ENCODE measurements at regions not wholly inside any gene's neighbourhood (a gene's known extent, or its start where the extent isn't known, plus 50 kb on each side); places are given as distances from the start of the nearest gene placed in this dataset.

DNA sequence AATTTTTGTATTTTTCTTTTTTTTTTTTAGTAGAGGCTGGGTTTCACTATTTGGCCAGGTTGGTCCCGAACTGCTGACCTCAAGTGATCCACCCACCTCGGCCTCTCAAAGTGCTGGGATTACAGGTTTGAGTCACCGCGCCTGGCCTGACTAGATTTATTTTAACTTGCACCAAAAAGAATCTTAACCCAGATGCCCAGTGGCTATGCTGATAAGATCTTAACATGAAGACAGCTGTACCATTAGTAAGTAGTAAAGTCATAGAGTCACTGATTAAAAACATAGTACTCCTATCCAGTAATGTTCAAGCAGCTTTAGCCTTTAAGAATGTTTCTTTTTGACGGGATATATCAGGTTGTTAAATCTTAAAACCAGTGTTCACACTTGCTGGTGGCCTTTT, 1061.8 kb upstream of the FLRT2 start:
- Histone ChIP-seq H3K27me3 (ENCODE audit: control insufficient read depth in 1 of 2, insufficient read depth in 2 of 2, low read length in 2 of 2) (no peaks in the 10 kb centered on the region), H3K9me3 (ENCODE audit: control insufficient read depth in 1 of 2, insufficient read depth in 1 of 2, low read length in 2 of 2) (peaks cover 0 to 8% of the 10 kb centered on the region in 2 experiments), H3K4me1 (ENCODE audit: insufficient read depth, low read length) (no peaks in the 10 kb centered on the region), H3K27ac (ENCODE audit: low read depth in 1 of 2, low read length in 2 of 2) (no peak overlapping the region), H3K4me3 (ENCODE audit: low read length) (no peak overlapping the region), H3K36me3 (ENCODE audit: insufficient read depth, low read length) (no peaks in the 10 kb centered on the region)
- Mint-ChIP-seq H3K4me3 (no peak overlapping the region), H3K4me1 (ENCODE audit: low read depth) (no peaks in the 10 kb centered on the region), H3K27ac (no peak overlapping the region), H3K27me3 (no peaks in the 10 kb centered on the region), H3K36me3 (ENCODE audit: low read depth) (no peaks in the 10 kb centered on the region), H3K9me3 (peaks cover 5% of the 10 kb centered on the region)
- ChIA-PET POLR2A (no interaction called here), CTCF (no interaction called here)
- no peak for DNase-seq
- intact Hi-C loops (cut with DNase I, micrococcal nuclease) = no loop called here
- no peak for ATAC-seq (ENCODE audit: poor library complexity)
- TF ChIP-seq, protein P1, sequence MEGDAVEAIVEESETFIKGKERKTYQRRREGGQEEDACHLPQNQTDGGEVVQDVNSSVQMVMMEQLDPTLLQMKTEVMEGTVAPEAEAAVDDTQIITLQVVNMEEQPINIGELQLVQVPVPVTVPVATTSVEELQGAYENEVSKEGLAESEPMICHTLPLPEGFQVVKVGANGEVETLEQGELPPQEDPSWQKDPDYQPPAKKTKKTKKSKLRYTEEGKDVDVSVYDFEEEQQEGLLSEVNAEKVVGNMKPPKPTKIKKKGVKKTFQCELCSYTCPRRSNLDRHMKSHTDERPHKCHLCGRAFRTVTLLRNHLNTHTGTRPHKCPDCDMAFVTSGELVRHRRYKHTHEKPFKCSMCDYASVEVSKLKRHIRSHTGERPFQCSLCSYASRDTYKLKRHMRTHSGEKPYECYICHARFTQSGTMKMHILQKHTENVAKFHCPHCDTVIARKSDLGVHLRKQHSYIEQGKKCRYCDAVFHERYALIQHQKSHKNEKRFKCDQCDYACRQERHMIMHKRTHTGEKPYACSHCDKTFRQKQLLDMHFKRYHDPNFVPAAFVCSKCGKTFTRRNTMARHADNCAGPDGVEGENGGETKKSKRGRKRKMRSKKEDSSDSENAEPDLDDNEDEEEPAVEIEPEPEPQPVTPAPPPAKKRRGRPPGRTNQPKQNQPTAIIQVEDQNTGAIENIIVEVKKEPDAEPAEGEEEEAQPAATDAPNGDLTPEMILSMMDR (IDR thresholded peaks at IDR 0.05) = no peak

DNA sequence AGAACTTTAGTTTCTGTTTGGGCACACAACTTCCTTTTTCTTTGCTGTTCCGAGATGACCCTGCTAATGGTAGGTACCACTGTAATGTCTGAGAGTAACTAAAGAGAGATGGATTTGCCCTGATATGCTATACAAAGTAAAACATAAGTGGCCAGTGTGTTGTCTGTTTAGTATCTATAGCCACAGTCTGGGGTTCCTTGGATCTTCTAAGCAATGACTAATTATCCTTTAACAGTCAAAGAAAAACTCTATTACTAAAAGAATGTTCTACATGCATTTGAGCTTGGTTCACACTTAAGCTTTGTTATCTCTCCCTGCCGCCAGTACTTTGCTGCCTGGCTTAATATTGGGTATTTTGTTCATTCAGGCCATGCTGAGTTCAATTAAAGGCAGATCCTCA, 1051.9 kb upstream of the FLRT2 start:
- no peaks in the 10 kb centered on the region for H3K27me3 Mint-ChIP-seq
- no peaks in the 10 kb centered on the region for H3K36me3 Mint-ChIP-seq (ENCODE audit: low read depth)
- DNase-seq = no peak
- CTCF ChIA-PET = no interaction called here
- no peaks in the 10 kb centered on the region for H3K4me1 ChIP-seq (ENCODE audit: insufficient read depth, low read length)
- no peak for ATAC-seq (ENCODE audit: poor library complexity)
- TF ChIP-seq, protein P1 (IDR thresholded peaks at IDR 0.05) = no peak
- no peak overlapping the region for H3K4me3 Mint-ChIP-seq
- peaks cover 9% of the 10 kb centered on the region for H3K9me3 Mint-ChIP-seq
- POLR2A ChIA-PET = no interaction called here
- no peak overlapping the region for H3K4me3 ChIP-seq (ENCODE audit: low read length)
- H3K27ac Mint-ChIP-seq = no peak overlapping the region
- no peaks in the 10 kb centered on the region for H3K4me1 Mint-ChIP-seq (ENCODE audit: low read depth)
- no peak overlapping the region for H3K27ac ChIP-seq (ENCODE audit: low read depth in 1 of 2, low read length in 2 of 2)
- H3K36me3 ChIP-seq (ENCODE audit: insufficient read depth, low read length) = no peaks in the 10 kb centered on the region
- H3K9me3 ChIP-seq (ENCODE audit: control insufficient read depth in 1 of 2, insufficient read depth in 1 of 2, low read length in 2 of 2) = peaks cover 0 to under 1% of the 10 kb centered on the region in 2 experiments
- H3K27me3 ChIP-seq (ENCODE audit: control insufficient read depth in 1 of 2, insufficient read depth in 2 of 2, low read length in 2 of 2) = no peaks in the 10 kb centered on the region
- intact Hi-C loops (cut with DNase I, micrococcal nuclease) = no loop called here

DNA sequence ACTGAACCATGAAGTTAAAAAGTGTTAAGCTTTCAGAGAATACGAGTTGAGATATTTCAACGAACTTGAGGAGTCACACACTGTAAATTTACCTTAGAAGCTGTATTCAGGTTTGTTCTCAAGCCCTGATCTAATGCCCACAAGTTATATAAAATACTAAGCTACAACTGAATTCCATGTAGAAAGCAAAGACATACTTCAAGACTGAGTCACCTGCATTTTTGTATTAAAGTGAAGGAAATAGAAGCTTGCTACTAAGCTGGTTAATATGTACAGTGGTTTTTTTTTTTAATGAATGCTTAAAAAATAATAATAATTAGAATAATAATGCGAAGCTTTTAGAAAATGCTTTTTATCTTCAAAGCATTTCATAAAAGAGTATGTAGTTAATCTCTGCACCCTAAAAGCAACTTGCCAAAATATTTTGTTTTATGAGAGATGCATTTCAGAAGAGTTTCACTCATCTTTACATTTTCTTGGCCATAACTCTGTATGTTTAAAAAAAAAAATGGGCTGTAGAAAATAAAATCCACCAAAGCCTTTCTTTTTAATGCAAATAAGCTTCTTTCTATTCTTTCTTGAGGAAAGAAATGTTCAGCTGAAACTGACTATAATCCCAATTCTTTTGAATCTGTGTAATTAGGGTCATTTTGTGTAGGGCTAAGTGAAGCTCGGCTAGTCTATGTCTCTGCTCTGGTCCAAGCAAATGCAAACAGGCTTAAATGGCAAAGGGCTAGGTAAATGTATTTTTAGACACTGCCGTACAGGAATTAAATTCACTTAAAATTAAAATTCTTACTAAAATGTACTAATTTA, 1047.5 kb upstream of the FLRT2 start:
- Mint-ChIP-seq H3K9me3 (peaks cover 2% of the 10 kb centered on the region), H3K27me3 (no peaks in the 10 kb centered on the region), H3K4me1 (ENCODE audit: low read depth) (no peaks in the 10 kb centered on the region), H3K27ac (no peak overlapping the region), H3K36me3 (ENCODE audit: low read depth) (no peaks in the 10 kb centered on the region), H3K4me3 (no peak overlapping the region)
- Histone ChIP-seq H3K9me3 (ENCODE audit: control insufficient read depth in 1 of 2, insufficient read depth in 1 of 2, low read length in 2 of 2) (peaks cover 0 to 3% of the 10 kb centered on the region in 2 experiments), H3K36me3 (ENCODE audit: insufficient read depth, low read length) (no peaks in the 10 kb centered on the region), H3K27me3 (ENCODE audit: control insufficient read depth in 1 of 2, insufficient read depth in 2 of 2, low read length in 2 of 2) (no peaks in the 10 kb centered on the region), H3K4me1 (ENCODE audit: insufficient read depth, low read length) (no peaks in the 10 kb centered on the region), H3K4me3 (ENCODE audit: low read length) (no peak overlapping the region), H3K27ac (ENCODE audit: low read depth in 1 of 2, low read length in 2 of 2) (no peak overlapping the region)
- ATAC-seq (ENCODE audit: poor library complexity) = no peak
- no peak for DNase-seq
- ChIA-PET POLR2A (no interaction called here), CTCF (no interaction called here)
- TF ChIP-seq, protein P1 (IDR thresholded peaks at IDR 0.05) = no peak
- intact Hi-C loops (cut with DNase I, micrococcal nuclease) = no loop called here

Measured in CD4-positive, alpha-beta T cell (primary cell).